Stimulated activated CD4-positive, alpha-beta T cell treated with anti-CD3 and anti-CD28 coated beads, TNF-alpha, amount 100 ng/mL, for 1 hour (primary cell): ENCODE measurements at regions not wholly inside any gene's neighbourhood (a gene's known extent, or its start where the extent isn't known, plus 50 kb on each side); places are given as distances from the start of the nearest gene placed in this dataset.

Source experiments
- DNase-seq, 3 donors: peaks; one replicate each; pipeline ENCODE4 v3.0.0-alpha.2; 2020; ENCODE audit warnings: low read depth in 3 of 3, low spot score in 1 of 3

- DNase-seq, result no peak
These were observed 350.4 kb downstream of the RAB28 start for GRCh38 chr4:13133700-13134099.

DNA sequence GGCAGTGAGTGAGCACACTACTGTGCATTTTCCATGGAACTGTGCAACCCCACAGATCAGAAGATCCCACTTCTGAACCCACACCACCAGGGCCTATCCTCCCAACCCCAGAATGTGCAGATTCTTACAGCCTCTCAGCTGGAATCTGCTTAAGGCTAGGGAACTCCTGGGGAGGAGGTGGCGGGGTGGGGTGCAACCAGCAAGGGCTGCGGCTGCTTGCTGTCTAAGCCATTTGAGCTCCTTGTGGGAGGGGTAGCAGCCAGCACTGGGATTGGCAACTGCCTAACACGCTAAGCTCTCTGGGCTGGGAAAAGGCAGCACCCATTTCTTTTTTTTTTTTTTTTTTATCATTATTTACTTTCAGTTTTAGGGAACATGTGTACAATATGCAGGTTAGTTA is 353.3 kb downstream of the RAB28 start:
- DNase-seq, result no peak

- DNase-seq, result no peak
These were observed 355.0 kb downstream of the RAB28 start for GRCh38 chr4:13129095-13129494.

GRCh38 chr4:13126976-13127910 is 356.9 kb downstream of the RAB28 start:
- no peak for DNase-seq

DNA sequence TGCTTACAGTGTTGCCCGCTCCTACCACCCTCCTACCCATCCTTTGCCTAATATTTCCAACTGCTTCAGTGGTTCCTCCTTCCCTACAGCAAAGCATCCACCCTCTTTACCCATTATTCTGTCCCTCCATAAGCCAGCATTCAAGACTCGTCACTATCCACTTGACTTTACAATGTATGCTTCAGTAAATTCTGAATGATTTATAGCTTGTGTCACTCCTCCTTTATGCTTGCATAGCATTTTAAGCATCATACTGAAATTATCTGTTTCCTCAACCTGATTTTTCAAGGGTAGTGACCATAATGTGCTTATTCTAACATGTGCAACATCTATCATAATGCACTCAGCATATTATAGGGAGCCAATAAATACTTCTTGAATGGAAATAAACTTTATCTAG is 365.5 kb downstream of the RAB28 start:
- DNase-seq, result no peak

- DNase-seq, result no peak
These were observed 367.0 kb downstream of the RAB28 start for GRCh38 chr4:13117185-13117584.

DNA sequence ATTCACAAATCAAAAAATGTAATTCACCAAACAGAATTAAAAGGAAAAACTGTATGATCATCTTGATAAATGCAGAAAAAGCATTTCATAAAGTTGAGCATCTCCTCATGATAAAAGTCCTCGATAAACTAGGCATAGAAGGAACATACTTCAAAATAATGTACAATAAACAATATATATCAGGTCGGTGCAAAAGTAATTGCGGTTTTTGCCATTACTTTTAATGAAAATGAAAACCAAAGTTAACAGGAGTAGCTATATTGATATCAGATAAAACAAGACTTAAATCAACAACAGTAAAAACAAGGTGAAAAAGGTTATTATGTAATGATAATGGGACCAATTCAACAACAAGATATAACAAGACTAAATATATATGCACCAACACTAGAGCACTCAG is 372.1 kb downstream of the RAB28 start:
- DNase-seq, result no peak

DNA sequence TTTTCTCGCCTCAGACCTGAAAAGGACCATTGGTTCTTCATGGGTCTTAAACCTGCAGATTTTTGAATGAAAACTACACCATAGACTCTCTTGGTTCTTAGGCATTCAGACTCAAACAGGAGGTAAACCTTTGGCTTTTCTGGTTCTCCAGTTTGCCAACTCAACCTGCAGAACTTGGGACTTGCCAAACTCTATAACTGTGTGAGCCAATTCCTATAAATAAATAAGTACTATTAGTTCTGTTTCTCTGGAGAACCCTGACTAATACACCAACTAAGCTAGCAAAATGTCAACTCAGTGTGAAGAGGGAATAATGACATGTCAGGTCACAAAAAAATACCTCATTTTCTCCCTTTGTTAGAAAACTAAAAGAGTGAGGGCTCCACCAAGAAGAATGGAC is 374.6 kb downstream of the RAB28 start:
- DNase-seq, result no peak

DNA sequence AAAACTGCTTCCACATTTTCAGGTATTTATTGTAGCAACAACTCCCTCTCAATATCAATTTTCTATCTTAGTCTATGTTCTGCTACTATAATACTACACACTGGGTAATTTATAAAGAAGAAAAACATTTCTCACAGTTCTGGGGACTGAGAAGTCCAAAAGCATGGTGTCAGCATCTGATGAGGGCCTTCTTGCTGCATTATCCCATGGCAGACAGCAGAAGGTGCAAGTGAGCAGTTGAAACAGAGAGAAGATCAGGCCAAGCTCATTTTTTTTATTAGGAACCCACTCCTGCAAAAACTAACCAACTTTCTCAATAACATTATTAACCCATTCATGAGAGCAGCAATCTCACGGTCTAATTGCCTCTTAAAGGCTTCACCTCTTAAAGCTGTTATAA is 376.0 kb downstream of the RAB28 start:
- no peak for DNase-seq

GRCh38 chr4:13103382-13104015 is 380.6 kb downstream of the RAB28 start:
- DNase-seq, result no peak

GRCh38 chr4:13102092-13102742 is 381.9 kb downstream of the RAB28 start:
- DNase-seq, result no peak

DNA sequence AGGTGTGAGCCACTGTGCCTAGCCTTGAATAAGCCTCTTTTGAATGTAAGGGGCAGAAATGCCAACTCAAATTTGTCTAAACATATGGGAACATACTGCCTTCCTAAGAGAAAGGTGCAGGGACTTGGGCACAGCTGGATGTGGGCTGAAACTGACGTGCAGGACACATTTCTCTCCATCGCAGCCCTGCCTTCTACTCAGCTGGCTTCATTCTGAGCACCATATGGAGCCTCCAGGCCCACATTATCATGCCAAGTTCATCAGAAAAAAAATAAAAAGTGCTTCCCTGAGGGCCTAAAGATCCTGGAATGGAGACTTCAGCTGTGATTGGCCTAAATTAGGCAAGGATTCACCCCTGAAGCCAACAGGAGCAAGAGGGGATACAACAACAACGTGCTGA is 386.2 kb downstream of the RAB28 start:
- DNase-seq, result no peak

DNA sequence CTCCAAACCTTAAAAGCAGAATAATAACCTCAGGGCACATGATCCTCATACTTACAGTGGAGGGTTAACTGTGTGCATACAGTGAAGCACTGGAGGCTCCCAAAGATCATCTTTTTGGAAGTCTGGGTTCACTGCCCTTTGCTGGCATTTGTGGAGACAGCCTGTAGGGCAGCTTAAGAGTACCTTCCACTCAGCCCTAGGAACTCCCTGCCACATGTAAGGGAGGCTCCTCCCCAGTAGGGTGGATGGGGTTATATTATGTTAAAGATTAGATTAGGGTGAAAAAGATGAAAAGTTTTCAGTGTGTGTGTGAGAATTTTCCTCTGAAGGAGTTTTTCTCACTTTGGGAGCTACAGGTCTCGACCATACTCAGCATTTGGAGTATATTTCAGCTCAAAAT is 388.4 kb downstream of the RAB28 start:
- no peak for DNase-seq

- DNase-seq, result no peak
These were observed 391.0 kb downstream of the RAB28 start for GRCh38 chr4:13093170-13093569.

GRCh38 chr4:13092702-13093101 is 391.4 kb downstream of the RAB28 start:
- no peak for DNase-seq

DNA sequence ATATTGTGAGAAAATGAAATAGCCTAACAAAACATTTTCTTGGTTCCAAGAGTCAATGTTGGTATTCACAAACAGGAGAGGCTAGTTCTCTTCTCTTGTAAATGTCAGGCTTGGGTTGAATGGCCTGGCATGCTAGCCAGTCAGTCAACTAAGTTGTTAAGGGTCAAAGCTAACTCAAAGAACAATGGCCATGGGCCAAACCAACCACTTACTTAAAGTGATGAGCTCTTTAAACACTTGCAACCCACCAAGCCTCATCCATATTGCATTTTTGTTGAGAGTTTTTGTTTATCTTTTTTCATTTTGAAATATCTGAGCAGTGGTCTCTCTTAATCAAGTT is 394.5 kb downstream of the RAB28 start:
- DNase-seq, result no peak

DNA sequence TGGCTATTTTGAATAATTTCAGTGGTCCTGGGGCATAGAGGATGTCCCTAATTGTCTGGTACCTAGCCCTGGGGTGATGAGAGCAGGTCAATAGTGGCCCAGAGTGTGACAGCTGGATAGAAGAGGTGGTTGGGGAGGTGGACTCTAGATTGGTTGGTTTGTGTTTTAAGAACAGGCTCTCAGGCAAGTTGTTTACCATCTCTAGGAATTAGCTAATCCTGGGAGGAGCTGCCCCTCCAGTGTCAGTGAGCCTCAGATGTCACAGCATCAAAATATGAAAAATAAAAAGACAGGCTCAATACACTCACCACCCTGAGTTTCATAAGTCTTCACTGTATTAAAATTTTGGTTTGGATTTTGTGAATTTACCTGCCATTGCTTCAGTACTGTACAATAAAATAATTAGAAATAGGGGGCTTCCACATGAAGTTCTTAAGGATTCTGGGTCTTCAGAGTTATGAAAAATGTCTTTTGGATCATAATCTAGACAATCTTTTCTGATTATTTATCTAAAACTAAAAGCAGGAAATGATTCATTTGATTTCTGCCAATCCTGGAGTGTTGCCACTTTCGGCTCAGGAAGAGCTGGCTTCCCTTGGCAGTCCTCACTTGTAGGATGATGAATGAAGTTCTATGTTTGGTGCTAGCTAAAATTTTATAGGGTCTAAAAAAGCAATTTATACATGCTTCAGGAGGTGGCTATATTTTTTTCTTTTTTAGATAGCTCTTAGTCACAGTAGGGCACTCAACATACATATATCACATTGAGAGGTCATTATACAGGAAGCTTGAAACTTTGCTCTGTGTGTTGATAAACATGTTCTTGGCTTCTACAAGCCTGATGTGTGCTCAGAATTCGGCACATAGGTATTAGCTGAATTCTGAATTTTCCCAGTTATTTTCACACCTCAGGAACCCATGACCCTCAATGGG is 395.1 kb downstream of the RAB28 start:
- DNase-seq, result no peak

- DNase-seq, result no peak
These were observed 397.1 kb downstream of the RAB28 start for GRCh38 chr4:13087041-13087440.

DNA sequence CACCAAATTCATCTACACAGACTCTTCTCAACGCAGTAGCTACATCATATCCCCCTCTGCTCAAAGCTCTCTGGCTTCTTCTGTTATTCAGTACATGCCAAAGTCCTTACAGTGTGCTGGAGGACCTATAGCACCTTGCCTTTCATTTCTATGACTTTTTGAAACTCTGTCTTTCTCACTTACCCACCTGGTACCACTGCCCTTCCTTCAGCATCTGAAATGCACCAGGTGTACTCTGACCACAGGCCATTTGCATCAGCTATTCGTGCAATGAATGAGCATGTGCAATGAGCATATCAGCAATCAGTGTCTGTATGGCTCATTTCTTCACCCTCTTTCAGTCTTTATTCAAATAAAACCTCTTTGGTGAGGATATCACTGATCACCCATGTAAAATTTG is 399.9 kb downstream of the RAB28 start:
- no peak for DNase-seq

DNA sequence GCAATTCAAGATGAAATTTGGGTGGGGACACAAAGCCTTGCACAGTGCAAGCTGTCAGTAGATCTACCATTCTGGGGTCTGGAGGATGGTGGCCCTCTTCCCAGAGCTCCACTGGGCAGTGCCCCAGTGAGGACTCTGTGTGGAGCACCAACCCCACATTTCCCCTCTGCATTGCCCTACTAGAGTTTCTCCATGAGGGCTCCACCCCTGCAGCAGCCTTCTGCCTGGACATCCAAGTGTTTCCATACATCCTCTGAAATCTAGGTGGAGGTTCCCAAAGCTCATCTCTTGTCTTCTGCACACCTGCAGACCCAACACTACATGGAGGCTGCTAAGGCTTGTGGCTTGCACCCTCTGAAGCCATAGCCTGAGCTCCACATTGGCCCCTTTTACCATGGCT is 402.3 kb downstream of the RAB28 start:
- DNase-seq, result no peak

DNA sequence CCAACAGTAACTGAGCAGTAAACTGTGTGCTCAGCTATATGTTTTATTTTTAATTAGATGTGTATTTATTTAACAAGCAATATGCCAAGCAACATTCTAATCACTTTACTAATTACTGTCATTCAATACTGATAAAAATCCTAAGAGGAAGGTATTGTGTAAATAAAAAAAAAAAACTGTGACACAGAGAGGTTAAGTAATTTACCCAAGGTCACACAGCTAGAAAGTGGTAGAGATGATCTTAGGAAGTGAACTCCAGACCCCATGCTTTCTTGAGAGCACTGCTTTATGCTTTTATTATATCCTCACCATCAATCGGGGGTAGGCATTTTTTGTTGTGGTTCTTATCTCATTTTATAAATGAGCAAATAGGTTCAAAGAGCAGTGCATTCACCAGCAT is 417.1 kb downstream of the RAB28 start:
- DNase-seq, result no peak
